Uterus (tissue), 2 donors: ENCODE measurements at regions not wholly inside any gene's neighbourhood (a gene's known extent, or its start where the extent isn't known, plus 50 kb on each side); places are given as distances from the start of the nearest gene placed in this dataset.

ENCODE experiments used
- POLR2A ChIP-seq, 2 donors: fragments of 450-650 bp; IDR thresholded peaks; one replicate each; pipeline ENCODE4 v1.6.1; 2016; ENCODE audit warnings: antibody characterized with exemption in 2 of 2, mild to moderate bottlenecking in 1 of 2, moderate library complexity in 1 of 2
- TF ChIP-seq, protein P1 (sequence below), 4 experiments: fragments of 200-600 bp in 2 of 4; fragments of 450-650 bp in 2 of 4; sonication (generic) in 2 of 4; IDR thresholded peaks; one replicate each; pipeline ENCODE4 v1.5.1; 2016 to 2019; ENCODE audit warnings: antibody characterized with exemption in 4 of 4, mild to moderate bottlenecking in 2 of 4, moderate library complexity in 1 of 4

DNA sequence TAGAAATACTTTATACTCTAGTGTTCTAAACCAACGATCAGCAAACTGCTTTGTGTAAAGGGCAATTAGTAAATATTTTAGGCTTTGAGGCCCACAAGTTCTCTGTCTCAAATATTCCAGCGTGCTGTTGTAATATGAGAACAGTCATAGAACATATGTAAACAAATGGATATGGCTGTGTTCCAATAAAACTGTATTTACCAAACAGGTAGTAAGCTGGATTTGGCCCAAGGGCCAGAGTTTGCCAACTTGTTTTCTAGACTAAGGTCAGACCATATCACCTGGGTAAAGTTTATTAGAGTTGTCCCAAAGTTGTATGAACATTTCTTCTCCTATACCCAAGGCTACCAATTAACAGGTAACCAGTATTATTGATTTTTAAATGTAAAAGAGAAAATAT, 303.2 kb upstream of the MC4R start:
- TF ChIP-seq POLR2A (IDR thresholded peaks at IDR 0.05): no peak
- TF ChIP-seq, protein P1, sequence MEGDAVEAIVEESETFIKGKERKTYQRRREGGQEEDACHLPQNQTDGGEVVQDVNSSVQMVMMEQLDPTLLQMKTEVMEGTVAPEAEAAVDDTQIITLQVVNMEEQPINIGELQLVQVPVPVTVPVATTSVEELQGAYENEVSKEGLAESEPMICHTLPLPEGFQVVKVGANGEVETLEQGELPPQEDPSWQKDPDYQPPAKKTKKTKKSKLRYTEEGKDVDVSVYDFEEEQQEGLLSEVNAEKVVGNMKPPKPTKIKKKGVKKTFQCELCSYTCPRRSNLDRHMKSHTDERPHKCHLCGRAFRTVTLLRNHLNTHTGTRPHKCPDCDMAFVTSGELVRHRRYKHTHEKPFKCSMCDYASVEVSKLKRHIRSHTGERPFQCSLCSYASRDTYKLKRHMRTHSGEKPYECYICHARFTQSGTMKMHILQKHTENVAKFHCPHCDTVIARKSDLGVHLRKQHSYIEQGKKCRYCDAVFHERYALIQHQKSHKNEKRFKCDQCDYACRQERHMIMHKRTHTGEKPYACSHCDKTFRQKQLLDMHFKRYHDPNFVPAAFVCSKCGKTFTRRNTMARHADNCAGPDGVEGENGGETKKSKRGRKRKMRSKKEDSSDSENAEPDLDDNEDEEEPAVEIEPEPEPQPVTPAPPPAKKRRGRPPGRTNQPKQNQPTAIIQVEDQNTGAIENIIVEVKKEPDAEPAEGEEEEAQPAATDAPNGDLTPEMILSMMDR (IDR thresholded peaks at IDR 0.05): no peak
